ENCODE measurements at regions not wholly inside any gene's neighbourhood (a gene's known extent, or its start where the extent isn't known, plus 50 kb on each side); places are given as distances from the start of the nearest gene placed in this dataset.
A peak's percentile ranks its signal among the peaks of the same experiment; 100 is the strongest.

GRCh38 chr13:111595791-111596190, 275.3 kb downstream of the TEX29 start:
- no peak for TF ChIP-seq EZH2phosphoT487 (IDR thresholded peaks at IDR 0.05)
- no peak for TF ChIP-seq EZH2 (IDR thresholded peaks at IDR 0.05)
- no peak for TF ChIP-seq CTCF (IDR thresholded peaks at IDR 0.05)
- Histone ChIP-seq H3K27ac (no peak overlapping the region), H3K9me3 (ENCODE audit: low read depth) (no peaks in the 10 kb centered on the region), H3F3A (ENCODE audit: low read depth) (no peaks in the 10 kb centered on the region), H2AFZ (replicated peaks) (no peak overlapping the region), H3K4me2 (no peak overlapping the region), H3K9ac (no peak overlapping the region), H3K27me3 (no peaks in the 10 kb centered on the region), H3K79me2 (ENCODE audit: low read depth) (no peaks in the 10 kb centered on the region), H4K20me1 (ENCODE audit: low read depth) (no peaks in the 10 kb centered on the region), H3K4me1 (peaks cover 7% of the 10 kb centered on the region), H3K4me3 (no peak overlapping the region), H3K36me3 (no peaks in the 10 kb centered on the region)
- H3K4me1 Mint-ChIP-seq, result peaks cover 25% of the 10 kb centered on the region
- H3K9me3 Mint-ChIP-seq, result peaks cover 2% of the 10 kb centered on the region
- no peak overlapping the region for H3K4me3 Mint-ChIP-seq
- no peaks in the 10 kb centered on the region for H3K36me3 Mint-ChIP-seq
- H3K27me3 Mint-ChIP-seq (ENCODE audit: insufficient read depth, low read depth), result peaks cover 28% of the 10 kb centered on the region
- peak overlapping the region; percentile 51 for H3K27ac Mint-ChIP-seq
- DNase-seq (ENCODE audit: low spot score), result no peak

- H3K4me1 ChIP-seq, result peaks cover 7% of the 10 kb centered on the region
- no peak overlapping the region for H3K4me3 ChIP-seq
- Mint-ChIP-seq H3K4me1 (peaks cover 25% of the 10 kb centered on the region), H3K27ac (no peak overlapping the region), H3K9me3 (peaks cover 2% of the 10 kb centered on the region), H3K27me3 (ENCODE audit: insufficient read depth, low read depth) (peaks cover 25% of the 10 kb centered on the region), H3K36me3 (no peaks in the 10 kb centered on the region), H3K4me3 (peak overlapping the region; percentile 60)
- H3K27me3 ChIP-seq, result no peaks in the 10 kb centered on the region
- H3K79me2 ChIP-seq (ENCODE audit: low read depth), result no peaks in the 10 kb centered on the region
- H2AFZ ChIP-seq (replicated peaks), result no peak overlapping the region
- DNase-seq (ENCODE audit: low spot score), result peak; percentile 7
- no peaks in the 10 kb centered on the region for H4K20me1 ChIP-seq (ENCODE audit: low read depth)
- TF ChIP-seq EZH2 (IDR thresholded peaks at IDR 0.05), result no peak
- TF ChIP-seq EZH2phosphoT487 (IDR thresholded peaks at IDR 0.05), result no peak
- no peak for TF ChIP-seq CTCF (IDR thresholded peaks at IDR 0.05)
- no peaks in the 10 kb centered on the region for H3K9me3 ChIP-seq (ENCODE audit: low read depth)
- no peak overlapping the region for H3K4me2 ChIP-seq
- H3K27ac ChIP-seq, result no peak overlapping the region
- no peaks in the 10 kb centered on the region for H3F3A ChIP-seq (ENCODE audit: low read depth)
- no peak overlapping the region for H3K9ac ChIP-seq
- H3K36me3 ChIP-seq, result no peaks in the 10 kb centered on the region
Observed at GRCh38 chr13:111597191-111597611, 276.8 kb downstream of the TEX29 start.

- TF ChIP-seq EZH2phosphoT487 (IDR thresholded peaks at IDR 0.05) (no peak), EZH2 (IDR thresholded peaks at IDR 0.05) (no peak), CTCF (IDR thresholded peaks at IDR 0.05) (no peak)
- Histone ChIP-seq H2AFZ (replicated peaks) (no peak overlapping the region), H3K36me3 (no peaks in the 10 kb centered on the region), H3K4me2 (no peak overlapping the region), H4K20me1 (ENCODE audit: low read depth) (no peaks in the 10 kb centered on the region), H3K9me3 (ENCODE audit: low read depth) (no peaks in the 10 kb centered on the region), H3K27ac (no peak overlapping the region), H3K79me2 (ENCODE audit: low read depth) (no peaks in the 10 kb centered on the region), H3F3A (ENCODE audit: low read depth) (no peaks in the 10 kb centered on the region), H3K9ac (no peak overlapping the region), H3K4me3 (no peak overlapping the region), H3K4me1 (peaks cover 7% of the 10 kb centered on the region), H3K27me3 (no peaks in the 10 kb centered on the region)
- Mint-ChIP-seq H3K4me1 (peaks cover 25% of the 10 kb centered on the region), H3K36me3 (no peaks in the 10 kb centered on the region), H3K27me3 (ENCODE audit: insufficient read depth, low read depth) (peaks cover 25% of the 10 kb centered on the region), H3K9me3 (peaks cover 2% of the 10 kb centered on the region), H3K27ac (no peak overlapping the region), H3K4me3 (peak overlapping the region; percentile 60)
- no peak for DNase-seq (ENCODE audit: low spot score)
Observed at GRCh38 chr13:111597618-111598017, 277.2 kb downstream of the TEX29 start.
